Spleen (tissue), 7 donors: ENCODE measurements at regions not wholly inside any gene's neighbourhood (a gene's known extent, or its start where the extent isn't known, plus 50 kb on each side); places are given as distances from the start of the nearest gene placed in this dataset.

Source experiments
- POLR2A ChIP-seq, 3 donors: fragments of 450-650 bp; IDR thresholded peaks; one replicate each; pipeline ENCODE4 v1.5.1; 2017; ENCODE audit warnings: antibody characterized with exemption in 3 of 3, mild to moderate bottlenecking in 1 of 3
- POLR2AphosphoS5 ChIP-seq, 3 donors: sonication (generic); formaldehyde crosslinking; IDR thresholded peaks; one replicate each; pipeline ENCODE4 v1.5.1; 2017; ENCODE audit warnings: antibody characterized with exemption in 3 of 3
- TF ChIP-seq, protein P1 (sequence below), 11 experiments: fragments of 200-600 bp in 7 of 11; fragments of 450-650 bp in 4 of 11; sonication (generic) in 4 of 11; IDR thresholded peaks in 8 of 11; conservative IDR thresholded peaks in 3 of 11; 1 replicate in 7 of 11; 2 replicates in 4 of 11; pipeline versions ENCODE4 v1.4.0 to v1.8.0; 2016 to 2021; ENCODE audit warnings: antibody characterized with exemption in 11 of 11, inconsistent platforms in 4 of 11, mild to moderate bottlenecking in 1 of 11
- donor health status: DM: no; HTN: no; CAD: no; lungs with moderate emphysema.
- donor health status: DM: no; HTN: no; CAD: no.
- donor health status: DM: no; HTN: no; CAD: no.

DNA sequence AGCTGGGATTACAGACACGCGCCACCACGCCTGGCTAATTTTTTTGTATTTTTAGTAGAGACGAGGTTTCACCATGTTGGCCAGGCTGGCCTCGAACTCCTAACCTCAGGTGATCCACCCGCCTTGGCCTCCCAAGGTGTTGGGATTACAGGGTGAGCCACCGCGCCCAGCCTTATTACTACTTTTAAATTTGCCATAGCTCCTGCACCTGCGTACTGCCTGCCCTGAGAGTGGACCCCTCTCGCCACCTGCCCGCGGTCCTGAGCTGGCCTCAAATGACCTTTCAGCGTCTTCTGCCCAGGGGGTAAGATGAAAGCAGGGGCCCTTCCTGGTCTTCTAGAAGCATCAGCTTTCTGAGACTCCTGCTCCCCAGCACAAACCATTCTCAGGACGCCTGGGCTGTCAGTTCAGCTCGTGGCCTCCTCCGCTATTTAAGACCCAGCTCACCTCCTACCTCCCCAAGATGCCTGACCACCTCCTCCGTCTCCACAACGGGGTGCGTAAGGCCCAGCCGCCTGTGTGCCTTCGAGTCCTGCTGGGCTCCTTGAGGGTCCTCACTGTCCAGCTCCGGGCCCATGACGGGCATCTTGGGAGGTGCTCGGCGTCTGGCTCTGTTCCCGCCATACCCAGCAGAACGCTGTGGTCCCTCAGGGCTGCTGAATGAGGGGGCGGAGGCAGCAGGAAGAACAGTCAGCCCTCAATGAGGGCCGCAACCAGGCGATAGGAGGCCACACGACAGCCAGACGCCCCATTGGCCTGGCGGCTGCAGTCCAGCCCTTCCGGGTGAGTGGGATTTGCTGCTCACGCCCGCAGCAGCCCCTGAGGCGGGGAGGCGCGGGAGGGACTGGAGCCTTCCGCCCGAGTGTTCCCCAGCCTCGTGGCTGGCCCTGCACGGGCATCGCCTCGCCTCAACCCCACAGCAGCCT is 266.6 kb downstream of the TFCP2L1 start:
- TF ChIP-seq, protein P1, sequence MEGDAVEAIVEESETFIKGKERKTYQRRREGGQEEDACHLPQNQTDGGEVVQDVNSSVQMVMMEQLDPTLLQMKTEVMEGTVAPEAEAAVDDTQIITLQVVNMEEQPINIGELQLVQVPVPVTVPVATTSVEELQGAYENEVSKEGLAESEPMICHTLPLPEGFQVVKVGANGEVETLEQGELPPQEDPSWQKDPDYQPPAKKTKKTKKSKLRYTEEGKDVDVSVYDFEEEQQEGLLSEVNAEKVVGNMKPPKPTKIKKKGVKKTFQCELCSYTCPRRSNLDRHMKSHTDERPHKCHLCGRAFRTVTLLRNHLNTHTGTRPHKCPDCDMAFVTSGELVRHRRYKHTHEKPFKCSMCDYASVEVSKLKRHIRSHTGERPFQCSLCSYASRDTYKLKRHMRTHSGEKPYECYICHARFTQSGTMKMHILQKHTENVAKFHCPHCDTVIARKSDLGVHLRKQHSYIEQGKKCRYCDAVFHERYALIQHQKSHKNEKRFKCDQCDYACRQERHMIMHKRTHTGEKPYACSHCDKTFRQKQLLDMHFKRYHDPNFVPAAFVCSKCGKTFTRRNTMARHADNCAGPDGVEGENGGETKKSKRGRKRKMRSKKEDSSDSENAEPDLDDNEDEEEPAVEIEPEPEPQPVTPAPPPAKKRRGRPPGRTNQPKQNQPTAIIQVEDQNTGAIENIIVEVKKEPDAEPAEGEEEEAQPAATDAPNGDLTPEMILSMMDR (IDR thresholded peaks at IDR 0.05 in 8 of 11, conservative IDR thresholded peaks at IDR 0.05 in 3 of 11): no peak
- peak in 1 of 3 donors; percentile 29 for TF ChIP-seq POLR2AphosphoS5 (IDR thresholded peaks at IDR 0.05)
- no peak for TF ChIP-seq POLR2A (IDR thresholded peaks at IDR 0.05)
